OCI-LY3 (cell line): ENCODE measurements at regions not wholly inside any gene's neighbourhood (a gene's known extent, or its start where the extent isn't known, plus 50 kb on each side); places are given as distances from the start of the nearest gene placed in this dataset.

Experiments used
- CTCF ChIP-seq: fragments of 200-600, 300-600 bp; sonication (generic); IDR thresholded peaks from 2 replicates; pipeline ENCODE4 v1.5.1; 2014; ENCODE audit warnings: antibody characterized with exemption, low read length, low read depth
- EZH2phosphoT487 ChIP-seq: fragments of 200-600 bp; shearing (Covaris generic); IDR thresholded peaks from 2 replicates; pipeline ENCODE4 v1.6.1; 2018; ENCODE audit warnings: antibody characterized with exemption, mixed run types, low read depth

- TF ChIP-seq CTCF, result no peak
- no peak for TF ChIP-seq EZH2phosphoT487
Observed at GRCh38 chr2:144235050-144235449, 284.9 kb downstream of the ZEB2 start.
